ENCODE measurements at regions not wholly inside any gene's neighbourhood (a gene's known extent, or its start where the extent isn't known, plus 50 kb on each side); places are given as distances from the start of the nearest gene placed in this dataset.

DNA sequence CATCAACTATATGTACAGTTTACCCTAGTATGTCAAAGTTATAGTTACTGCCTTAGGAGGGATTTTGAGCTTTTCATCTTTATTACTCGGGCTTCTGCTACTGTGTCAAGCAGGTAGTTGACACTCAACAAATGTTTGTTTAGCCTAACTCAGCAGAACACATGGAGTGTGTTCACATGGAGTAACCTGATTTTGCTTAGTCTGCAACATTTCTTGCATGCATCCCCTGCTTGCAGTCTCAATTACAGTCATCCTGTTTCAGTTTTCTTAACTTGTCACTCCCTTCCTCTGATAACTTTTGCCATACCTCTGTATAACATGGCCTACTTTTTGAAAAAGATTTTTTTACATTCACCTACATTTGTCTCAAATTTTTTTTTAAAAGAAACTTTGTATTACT is 135.5 kb downstream of the NMUR2 start:
- no peak for DNase-seq

DNA sequence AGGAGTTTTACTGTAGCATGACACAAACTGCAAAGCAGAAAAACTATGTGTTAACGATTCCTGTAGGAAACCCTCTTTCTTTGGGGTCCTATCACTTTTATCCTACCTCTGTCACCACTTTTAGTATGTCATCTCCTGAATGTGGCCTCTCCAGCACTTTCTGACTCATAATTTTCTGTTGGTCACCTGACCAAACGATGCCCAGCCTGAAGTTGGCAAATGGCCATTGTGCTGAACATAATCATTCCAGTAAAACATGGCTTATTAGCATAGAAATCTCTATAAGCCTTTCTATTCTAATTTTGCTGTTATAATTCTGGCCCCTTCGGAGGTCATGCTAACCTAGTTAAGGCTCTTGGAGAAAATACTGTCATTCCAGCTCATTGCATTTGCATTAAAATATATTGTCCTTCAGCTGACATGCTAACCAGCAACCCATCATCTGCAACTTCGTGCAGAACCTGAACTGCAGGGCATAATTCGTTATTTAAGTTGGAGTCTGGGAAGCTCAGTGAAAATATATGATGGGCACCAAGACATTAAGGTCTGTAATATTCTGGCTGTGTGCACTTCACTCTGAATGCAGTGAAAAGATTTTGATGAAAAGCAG is 140.3 kb downstream of the NMUR2 start:
- no peak for DNase-seq

DNA sequence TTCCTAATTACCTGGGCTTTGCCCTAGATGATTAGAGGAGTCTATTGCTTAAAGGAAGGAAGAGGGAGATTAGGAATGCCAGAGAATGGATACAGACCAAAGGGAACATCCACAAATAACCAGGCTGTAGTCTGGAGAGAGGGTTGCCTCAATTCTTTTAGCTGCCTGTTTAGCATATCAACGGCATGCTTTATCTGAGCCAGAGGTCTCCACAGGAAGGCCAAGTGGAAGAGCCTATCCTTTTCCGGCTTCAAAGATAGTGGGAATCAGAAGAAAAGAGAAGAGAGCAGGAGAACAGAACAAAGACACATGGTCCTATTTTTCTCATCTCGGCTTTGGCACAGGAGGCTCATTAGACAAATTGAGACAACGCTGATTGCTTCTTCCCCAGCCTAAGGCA is 142.4 kb downstream of the NMUR2 start:
- DNase-seq = no peak

DNA sequence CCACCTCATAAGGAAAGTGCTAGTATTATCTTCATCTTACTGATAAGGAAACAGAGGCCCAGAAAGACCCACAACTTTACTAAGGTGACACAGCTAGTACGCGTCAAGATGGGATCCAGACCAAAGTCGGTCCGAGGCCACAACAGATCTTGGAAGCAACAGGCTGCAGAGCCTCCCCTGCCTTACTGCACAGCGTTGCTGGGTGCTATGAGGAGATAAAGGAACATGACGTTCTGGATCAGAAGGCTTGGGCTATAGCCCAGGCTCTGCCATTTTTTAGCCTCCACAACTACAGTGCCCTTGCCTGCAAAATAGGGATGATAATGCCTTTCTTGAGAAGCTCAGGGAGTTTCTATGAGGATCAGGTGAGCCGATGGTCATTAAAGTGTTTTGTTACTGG is 144.1 kb downstream of the NMUR2 start:
- no peak for DNase-seq

DNA sequence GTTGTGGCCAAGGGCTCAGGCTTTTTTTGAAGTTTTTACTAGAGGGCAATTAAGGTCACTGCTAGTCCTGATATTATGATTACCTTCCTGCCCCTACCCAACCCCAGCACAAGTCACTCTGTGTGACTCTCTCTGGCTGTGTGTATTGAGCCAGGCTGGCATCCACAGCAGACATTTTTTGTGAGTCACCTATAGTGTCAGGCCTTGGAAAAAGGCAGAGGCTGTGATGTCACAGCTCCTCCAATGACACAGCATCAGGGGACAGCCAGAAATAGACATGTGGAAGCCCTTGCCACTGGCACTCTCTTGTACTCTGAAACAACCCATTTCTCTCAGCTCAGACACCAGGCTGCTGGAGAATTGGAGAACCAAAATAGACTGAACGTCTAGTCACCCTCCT is 145.4 kb downstream of the NMUR2 start:
- no peak for DNase-seq

DNA sequence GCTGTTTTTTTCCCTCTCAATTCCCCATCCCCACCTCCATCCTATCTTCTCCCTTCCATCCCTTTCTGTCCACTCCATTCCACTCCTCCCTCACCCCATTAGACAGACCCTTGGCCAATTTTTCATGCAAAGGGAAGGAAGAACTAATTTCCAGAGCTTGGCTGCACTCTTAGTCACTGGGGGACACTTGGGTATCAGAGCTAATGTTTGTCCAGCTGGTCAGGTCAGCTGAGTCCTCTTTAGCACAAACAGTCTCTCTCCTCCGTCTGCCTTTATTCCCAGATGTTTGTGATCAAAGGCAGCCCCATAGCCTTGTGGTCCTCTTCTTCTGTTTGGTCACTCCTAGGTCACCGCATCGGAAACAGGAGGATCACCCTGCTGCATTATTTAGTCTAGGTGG is 148.5 kb downstream of the NMUR2 start:
- DNase-seq = no peak

DNA sequence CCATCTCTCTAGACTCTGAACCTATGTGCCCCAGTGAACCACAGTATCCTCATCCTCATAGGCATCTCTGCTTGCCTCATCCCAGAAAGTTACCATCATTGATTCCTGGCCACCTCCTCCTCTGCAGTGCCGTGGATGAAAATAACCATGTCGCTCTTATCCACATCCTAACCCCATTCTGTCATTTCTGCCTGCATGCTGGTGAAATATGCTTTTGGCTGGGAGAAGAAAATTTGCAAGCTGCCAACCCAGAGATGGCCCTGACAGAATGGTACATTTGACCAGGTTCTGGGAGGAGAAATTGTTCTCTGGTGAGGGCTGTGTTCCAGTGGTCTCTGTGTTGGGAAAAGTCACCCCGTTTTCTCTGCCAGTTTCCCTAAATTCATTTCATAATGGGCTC is 149.7 kb downstream of the NMUR2 start:
- no peak for DNase-seq

DNA sequence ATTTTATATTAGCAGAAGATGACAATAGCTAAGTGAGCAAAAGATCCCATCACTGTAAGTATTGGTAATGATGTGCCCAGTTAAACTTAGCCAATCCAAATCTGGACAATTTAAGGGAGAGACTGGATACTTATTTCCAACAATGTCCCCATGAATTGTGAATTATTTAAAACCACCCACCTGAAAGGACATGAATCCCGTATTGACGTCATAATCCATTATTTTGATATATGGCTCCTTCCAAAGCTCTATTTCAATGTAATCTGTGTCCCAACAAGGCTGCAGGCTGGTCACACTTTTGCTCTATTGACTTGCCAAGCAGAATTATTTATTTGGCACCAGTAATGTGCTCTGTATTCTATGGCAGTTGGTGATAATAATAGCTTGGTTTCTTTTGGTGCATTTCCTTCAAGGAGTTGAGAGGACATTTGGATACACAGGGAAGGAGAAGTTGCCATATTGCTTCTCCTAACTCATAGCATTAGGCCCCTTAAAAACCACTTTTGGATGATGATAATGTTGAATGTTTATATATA is 157.2 kb downstream of the NMUR2 start:
- DNase-seq = no peak

DNA sequence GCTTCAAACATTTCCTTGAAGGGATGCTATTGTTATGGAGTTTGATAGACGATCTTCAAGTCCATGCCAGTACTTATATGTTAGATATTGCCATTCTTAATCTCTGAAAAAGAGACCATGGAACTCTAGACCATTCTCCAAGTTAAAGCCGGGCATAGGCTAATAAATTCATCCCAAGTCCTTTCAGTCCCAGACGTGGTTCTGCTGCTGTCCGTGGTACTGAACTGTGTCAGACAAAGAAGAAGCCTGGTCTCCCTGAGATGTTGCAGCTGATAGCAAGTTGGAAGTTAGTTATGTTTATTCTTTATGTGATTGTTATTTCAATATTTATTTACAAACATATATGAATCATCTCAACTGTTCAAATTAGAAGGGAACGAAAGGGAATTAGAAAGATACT is 158.7 kb downstream of the NMUR2 start:
- DNase-seq = no peak

DNA sequence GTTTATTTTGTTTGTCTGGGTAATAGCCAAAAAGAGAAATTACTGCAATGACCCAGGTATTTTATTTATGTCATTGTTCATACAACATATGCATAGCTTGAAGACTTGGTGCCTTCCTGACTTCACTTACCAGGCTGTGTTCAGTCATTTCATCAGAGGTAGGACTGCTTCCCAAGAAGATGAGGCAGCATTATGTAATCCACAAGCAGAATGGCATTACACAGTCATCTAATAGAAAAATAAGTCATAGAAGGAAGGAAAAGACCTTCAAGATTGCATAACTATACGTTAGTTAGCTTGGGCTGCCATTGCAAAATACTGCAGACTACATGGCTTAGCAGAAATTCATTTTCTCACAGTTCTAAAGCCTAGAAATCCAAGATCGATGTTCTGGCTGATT is 167.5 kb downstream of the NMUR2 start:
- peak; percentile 87 to 91 for DNase-seq

DNA sequence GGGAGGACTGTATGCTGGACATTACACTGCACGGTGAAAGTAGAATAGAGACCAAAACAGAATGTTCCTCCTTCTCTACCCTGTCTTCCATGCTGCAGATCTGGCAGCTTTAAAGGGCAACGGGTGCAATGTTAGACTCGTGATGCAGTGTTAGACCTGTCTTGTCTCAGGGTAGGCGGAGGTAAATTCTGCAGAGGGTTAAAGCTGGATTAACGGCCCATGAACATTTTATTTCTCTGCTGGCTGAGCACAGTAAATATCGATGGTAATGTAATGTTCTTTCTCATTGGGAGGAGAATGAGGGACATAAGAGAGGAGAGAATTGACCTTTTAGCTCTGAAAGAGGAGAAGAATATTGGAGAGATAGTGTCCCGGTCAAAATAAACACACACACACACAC is 178.9 kb downstream of the NMUR2 start:
- no peak for DNase-seq

DNA sequence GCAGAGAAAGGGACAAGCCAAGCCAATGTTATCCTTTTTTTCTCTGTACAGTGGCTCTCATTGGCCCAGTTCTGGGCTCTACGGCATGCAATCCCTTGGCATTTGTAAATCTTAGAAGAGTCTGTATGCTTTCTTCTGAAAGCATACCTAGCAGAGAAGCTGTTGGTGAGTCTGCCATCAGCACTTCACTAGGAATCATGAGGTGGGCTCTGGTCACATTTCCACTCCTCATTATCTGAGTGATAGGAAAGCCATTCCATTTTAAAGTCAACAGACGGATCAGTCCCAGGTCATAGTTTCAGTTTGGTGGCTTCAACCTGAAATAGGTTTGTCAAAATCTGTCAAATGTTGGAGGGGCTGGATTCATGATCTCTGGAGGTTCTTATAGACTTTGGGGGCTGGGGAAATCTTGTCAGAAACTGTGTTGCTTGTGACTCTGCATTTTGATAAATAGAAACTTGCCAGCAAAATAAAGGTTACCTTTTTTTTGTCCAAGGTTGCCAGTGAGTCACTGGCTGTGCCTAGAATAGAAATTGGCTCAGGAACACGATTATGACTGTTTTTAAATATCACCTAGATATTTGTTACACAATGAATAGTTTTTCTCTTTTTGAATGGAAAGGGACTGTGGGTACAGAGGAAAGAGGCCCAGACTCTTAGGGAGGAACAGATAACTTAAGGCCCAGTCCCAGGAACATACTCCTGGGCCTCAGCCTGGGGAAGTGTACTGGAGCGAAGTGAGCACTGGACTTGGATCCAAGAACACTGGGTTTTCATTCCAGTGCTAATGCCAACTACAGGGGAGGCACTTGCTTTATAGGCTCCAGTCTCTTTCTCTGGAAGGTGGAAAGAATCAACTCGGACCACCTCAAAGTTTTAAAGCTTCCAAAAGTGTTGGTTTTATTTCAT is 183.1 kb downstream of the NMUR2 start:
- DNase-seq = no peak

DNA sequence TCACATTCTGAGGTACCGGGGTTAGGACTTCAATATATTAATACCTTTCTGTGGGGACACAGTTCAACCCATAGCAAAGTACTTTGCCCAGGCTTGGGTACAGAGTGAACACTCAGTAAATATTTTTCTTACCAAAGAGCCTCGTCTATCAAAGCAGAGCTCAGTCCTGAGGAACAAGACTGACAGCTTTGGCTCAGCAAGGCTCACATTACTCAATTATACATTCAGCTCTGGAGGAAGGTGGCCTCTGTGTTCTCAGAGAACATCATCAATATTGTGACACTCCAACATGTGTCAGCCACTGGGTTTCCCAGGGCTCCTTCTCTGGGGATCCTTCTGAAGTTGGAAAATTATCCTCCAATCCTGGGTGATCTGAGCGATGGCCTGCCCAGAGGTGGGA is 186.4 kb downstream of the NMUR2 start:
- DNase-seq = no peak

DNA sequence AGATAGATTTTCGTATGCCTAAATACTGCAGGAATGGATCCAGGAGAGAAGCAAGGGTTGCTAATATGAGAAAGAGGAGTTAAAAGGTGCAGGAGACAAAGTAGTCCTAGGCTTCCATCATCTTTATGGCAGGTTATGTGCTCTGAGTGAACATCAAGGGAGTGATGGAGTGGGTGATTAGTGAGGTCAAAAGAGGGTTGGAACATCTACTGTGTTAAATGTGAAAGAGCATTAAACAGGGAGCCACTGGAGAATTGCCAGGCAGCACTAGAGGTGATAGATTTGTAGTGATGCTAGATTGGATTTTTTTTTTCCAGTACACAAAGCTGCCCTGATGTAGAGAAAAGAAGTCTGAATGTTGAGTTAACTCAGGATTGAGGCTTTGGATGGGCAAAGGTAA is 199.3 kb downstream of the NMUR2 start:
- DNase-seq = no peak

DNA sequence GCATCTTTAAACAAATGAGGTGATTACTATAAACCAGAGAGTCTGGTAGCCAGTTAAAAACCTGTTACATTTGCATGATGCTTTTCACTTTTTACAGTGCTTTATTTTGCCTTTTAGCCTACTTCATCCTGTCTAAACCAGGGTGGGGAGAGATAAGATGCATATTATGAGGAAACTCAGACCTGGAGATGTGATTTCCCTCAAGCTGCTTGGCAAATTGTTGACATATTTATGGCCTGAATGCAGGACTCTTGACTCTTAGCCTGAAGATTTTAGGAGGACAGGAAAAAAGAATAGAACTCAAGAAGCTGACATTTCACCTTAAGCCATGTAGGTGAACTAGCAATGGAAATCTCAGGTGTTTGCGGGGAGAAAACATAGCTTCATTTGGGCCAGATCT is 202.8 kb downstream of the NMUR2 start:
- no peak for DNase-seq

DNA sequence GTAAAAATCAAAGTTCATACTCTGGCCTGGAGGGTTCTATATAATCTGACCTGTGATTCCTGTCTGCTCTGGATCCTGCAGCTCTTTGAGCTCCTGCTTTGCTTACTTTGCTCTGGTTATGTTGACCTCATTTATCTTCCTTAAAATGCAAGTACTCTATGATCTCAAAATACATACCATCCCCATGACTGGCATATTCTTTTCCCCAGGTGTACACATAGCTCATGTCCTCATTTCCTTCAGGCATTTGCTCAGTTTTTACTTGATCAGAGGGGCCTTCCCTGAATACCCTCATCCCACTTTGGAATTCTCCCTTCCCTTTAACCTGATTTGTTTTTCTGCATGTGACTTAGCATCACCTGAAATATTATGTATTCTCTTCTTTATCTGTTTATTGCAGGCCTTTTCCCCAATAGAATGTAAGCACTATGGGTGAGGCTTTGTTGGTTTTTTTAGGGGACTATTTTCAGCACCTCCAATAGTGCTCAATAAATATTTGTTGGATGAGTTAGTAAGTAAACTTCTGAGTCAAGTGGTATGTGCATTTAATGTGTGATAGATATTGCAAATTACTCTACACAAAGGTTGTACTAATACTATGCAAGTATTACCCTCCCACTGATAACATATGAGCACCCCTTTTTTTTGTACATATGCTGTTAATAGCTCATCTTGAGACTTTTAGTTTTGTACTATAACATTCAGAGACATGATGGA is 211.5 kb downstream of the NMUR2 start:
- DNase-seq = no peak

DNA sequence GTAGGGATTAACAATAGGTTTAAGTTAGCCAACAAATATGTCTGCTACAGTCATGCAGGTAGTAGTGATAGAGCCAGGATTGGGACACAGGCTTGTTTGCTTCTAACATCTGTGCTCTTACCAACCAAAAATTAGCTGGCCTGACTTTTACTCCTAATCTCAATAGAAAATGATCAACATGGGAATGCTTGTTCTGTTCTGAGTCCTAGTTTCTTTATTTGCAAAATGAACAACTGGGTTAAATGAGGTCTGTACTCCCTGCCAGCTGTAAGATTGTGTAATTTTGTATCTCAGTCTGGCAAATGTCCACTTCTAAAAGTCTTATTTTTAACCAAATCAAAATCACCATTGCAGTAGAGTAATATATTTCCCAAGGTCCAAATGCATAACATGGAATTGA is 216.8 kb downstream of the NMUR2 start:
- no peak for DNase-seq

DNA sequence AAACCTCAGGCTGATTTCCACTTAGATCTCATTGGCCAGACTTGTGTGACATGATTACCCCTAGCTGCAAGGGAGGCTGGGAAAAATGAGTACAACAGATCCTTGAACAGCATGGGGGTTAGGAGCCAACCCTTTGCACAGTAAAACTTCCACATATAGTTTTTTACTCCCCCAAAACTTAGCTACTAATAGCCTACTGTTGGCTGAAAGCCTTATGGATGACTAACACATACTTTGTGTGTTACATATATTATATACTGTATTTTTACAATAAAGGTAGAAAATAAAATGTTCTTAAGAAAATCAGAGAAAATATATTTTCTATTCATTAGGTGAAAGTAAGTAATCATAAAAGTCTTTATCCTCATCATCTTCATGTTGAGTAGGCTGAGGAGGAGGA is 217.4 kb downstream of the NMUR2 start:
- DNase-seq = no peak

DNA sequence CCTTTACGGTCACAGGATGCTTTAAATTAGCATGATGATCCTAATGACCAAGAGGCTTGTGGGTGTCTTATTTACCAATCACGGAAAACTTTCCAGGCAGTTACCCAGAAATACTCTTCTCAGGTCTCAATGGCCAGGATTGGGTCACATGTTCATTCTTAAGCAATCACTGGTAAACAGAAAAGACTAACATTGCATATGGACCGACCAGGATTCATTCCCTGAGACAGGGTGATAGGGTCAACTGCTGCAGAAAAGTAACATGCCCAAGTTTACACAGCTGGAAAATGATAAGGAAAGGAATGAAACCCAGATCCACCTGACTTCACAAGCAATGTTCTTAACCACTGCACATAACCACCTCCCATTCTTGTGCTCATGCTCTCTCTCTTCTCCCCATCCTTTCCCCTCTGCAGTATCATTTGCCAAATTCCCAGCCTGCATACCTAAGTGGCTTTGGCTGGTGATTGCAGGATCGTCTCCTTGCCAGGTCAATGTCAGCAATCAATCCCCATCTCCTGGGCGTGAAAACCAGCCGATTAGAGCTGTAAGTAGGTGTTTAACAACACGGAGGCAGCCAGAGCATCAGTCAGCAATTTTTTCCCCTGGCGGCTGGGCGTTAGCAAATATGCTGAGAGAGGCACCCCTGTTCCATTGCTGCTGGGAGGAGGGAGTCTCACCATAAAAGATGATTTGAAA is 219.4 kb downstream of the NMUR2 start:
- DNase-seq = no peak

DNA sequence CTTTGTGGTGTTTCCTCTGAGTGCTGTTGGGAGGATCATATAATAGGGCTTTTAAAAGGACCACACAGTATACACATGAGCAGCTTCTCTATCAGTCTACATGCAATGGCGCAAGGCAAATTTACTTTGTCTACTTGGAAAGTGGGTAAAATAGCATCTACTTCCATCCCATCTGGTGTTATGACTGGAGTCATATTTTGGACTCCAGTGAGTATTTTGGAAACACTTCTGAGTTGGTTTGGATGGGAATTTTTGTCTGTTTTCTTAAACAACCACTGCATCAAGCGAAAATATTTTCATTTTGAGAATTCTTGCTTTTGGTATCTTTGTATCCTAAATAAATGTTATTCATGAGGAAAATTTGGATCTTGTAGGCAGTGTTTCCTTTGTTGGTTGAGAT is 220.8 kb downstream of the NMUR2 start:
- DNase-seq = no peak

DNA sequence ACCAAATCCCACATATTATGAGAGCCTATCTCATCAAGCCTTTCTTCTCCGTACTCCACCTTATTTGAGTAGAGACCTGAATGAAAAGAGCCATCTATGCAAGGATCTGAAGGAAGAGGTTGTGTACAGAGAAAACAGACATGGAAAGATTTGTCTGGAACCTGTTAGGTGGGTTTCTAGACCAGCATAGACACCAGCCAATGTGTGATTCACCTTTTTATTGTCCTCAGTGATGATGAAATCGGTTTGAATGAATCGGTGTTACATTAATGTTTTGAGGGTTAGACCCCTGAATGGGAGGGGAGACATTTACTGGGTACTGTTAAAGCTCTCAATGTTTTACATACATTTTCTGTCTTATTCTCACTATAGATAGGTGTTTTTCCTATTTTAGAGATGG is 223.6 kb downstream of the NMUR2 start:
- no peak for DNase-seq

DNA sequence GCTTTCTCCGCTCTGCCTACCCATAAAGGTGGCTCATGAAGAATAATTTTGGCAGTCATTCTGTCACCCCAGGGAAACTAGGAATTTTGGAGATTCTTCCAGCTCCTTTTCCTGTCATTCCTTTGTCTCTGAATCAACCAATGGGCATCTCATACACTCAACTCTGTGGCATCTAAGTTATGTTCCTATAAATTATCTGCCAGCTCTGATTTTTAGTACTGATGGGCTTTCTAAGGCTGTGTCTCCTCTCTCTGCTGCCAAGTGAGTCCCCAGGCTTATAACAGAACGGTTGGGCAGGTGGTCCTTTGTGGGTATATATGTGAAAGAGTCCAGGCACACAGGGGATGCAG is 226.8 kb downstream of the NMUR2 start:
- no peak for DNase-seq

DNA sequence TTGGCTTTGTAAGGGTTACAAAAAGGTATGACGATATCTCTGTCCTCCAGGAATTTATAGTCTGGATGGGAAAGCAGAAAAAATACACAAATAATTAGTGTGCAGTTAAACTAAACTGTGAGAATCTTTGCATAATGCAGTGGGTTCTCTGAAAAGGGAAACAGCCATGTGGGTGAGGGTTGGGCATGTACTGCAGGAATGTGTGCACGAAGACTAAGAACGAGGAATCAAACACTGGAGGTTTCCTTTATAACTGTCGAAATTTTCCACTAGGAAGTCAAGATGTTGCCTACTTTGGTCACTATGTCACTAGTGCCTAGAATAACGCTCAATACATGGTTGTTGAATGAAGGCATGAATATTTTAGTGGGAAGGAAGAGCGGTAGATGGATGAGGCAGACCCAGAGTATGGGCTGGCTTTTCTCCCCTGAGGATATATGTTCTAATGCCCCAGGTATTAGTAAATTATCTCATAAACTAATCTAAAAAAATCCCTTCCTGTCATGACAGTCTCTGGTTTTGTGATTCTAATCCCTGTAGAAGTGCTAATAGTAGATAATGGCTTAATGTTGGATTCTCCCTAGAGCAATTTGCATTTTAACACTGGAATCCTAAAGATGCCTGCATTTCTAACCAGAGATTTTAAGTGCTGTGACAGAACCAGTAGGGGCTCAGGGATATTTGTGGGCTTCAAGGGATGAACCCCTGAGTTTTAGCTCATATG is 227.3 kb downstream of the NMUR2 start:
- no peak for DNase-seq
